ENCODE measurements at regions not wholly inside any gene's neighbourhood (a gene's known extent, or its start where the extent isn't known, plus 50 kb on each side); places are given as distances from the start of the nearest gene placed in this dataset.

- peaks cover 53% of the 10 kb centered on the region for H3K27me3 Mint-ChIP-seq (ENCODE audit: low read depth, poor library complexity)
- no peak for DNase-seq
- H3K4me1 Mint-ChIP-seq: peaks cover 30% of the 10 kb centered on the region
- H3K36me3 Mint-ChIP-seq (ENCODE audit: low read depth): no peaks in the 10 kb centered on the region
- no peak overlapping the region for H3K4me3 Mint-ChIP-seq
- no peak for TF ChIP-seq CTCF (IDR thresholded peaks at IDR 0.05)
- H3K27ac Mint-ChIP-seq: no peak overlapping the region
- no peaks in the 10 kb centered on the region for H3K9me3 Mint-ChIP-seq
These were observed 184.5 kb downstream of the IRF8 start for GRCh38 chr16:86083382-86084002.

GRCh38 chr16:86085161-86085611 is 186.2 kb downstream of the IRF8 start:
- H3K4me1 Mint-ChIP-seq: peaks cover 38% of the 10 kb centered on the region
- no peak overlapping the region for H3K27ac Mint-ChIP-seq
- no peak for TF ChIP-seq CTCF (IDR thresholded peaks at IDR 0.05)
- H3K36me3 Mint-ChIP-seq (ENCODE audit: low read depth): no peaks in the 10 kb centered on the region
- DNase-seq: no peak
- H3K4me3 Mint-ChIP-seq: no peak overlapping the region
- no peaks in the 10 kb centered on the region for H3K9me3 Mint-ChIP-seq
- H3K27me3 Mint-ChIP-seq (ENCODE audit: low read depth, poor library complexity): peaks cover 49% of the 10 kb centered on the region

- DNase-seq: no peak
- Mint-ChIP-seq H3K27me3 (ENCODE audit: low read depth, poor library complexity) (peaks cover 46% of the 10 kb centered on the region), H3K4me1 (peaks cover 44% of the 10 kb centered on the region), H3K27ac (no peak overlapping the region), H3K4me3 (no peak overlapping the region), H3K9me3 (no peaks in the 10 kb centered on the region), H3K36me3 (ENCODE audit: low read depth) (no peaks in the 10 kb centered on the region)
- no peak for TF ChIP-seq CTCF (IDR thresholded peaks at IDR 0.05)
These were observed 186.8 kb downstream of the IRF8 start for GRCh38 chr16:86085795-86086194.

- Mint-ChIP-seq H3K4me1 (peaks cover 46% of the 10 kb centered on the region), H3K4me3 (no peak overlapping the region), H3K36me3 (ENCODE audit: low read depth) (no peaks in the 10 kb centered on the region), H3K9me3 (no peaks in the 10 kb centered on the region), H3K27me3 (ENCODE audit: low read depth, poor library complexity) (peaks cover 46% of the 10 kb centered on the region), H3K27ac (no peak overlapping the region)
- no peak for DNase-seq
- no peak for TF ChIP-seq CTCF (IDR thresholded peaks at IDR 0.05)
These were observed 187.5 kb downstream of the IRF8 start for GRCh38 chr16:86086471-86086870.

- Mint-ChIP-seq H3K36me3 (ENCODE audit: low read depth) (no peaks in the 10 kb centered on the region), H3K4me3 (no peak overlapping the region), H3K4me1 (peaks cover 43% of the 10 kb centered on the region), H3K9me3 (no peaks in the 10 kb centered on the region), H3K27me3 (ENCODE audit: low read depth, poor library complexity) (peaks cover 49% of the 10 kb centered on the region), H3K27ac (no peak overlapping the region)
- DNase-seq: no peak
- no peak for TF ChIP-seq CTCF (IDR thresholded peaks at IDR 0.05)
These were observed 188.3 kb downstream of the IRF8 start for GRCh38 chr16:86087011-86087895.

All from nephron progenitor cell (in vitro differentiated cells).